ENCODE measurements at regions not wholly inside any gene's neighbourhood (a gene's known extent, or its start where the extent isn't known, plus 50 kb on each side); places are given as distances from the start of the nearest gene placed in this dataset.

DNA sequence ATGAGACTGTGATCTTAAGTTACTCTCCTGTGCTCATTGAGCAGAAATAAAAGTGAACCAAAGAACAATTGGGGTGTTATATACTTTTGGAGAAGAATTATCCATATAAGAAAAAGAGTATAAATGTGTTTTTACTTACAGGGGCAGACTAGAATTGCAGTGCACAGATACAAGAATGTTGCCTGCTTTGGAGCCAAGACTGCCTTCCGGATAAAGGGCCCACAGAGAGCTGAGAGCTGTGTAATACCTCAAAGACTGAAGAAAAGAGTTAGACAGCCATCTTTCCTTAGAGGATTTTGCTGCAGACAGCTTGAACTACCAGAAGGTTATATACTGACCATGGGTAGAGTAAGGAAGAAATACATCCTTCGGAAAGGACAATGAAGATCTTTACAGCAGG lies 1235.5 kb upstream of the CITED2 start:
- no peak for DNase-seq

DNA sequence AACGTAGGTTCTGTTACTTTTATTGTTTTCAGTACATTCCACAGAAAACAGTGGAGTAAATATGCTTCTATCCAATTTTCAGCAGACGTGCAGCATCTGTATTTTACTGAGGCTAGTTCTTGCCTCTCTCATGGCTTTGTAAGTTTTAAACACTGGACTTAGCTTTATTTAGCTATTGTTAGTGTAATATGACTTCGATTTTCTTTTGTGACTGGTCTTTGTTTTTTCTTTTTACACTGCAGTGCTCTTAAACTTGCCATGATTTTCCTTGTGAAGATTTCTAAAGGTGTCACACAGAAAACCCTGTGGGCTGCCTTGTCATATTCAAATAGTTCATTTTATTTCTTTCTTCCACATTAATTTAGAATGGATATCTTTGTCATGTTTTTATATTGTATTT lies 1234.9 kb upstream of the CITED2 start:
- no peak for DNase-seq

DNA sequence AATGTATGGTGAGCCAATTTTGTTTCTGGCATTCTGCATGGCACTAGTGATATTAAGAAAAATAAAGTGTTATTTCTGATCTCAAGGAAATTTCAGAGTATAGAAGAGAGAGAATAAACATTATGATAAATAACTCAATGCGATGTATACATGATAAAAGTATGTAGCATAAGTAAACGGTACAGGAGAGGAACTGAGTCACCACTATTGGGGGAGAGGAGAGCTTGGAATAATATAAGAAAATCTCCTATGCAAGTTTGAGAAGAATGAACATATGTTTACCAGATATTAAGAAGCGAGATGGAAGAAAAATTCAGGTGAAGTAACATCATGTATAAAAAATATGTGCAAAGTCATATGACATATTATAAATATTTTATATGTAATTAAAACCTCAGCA lies 1230.3 kb upstream of the CITED2 start:
- no peak for DNase-seq

DNA sequence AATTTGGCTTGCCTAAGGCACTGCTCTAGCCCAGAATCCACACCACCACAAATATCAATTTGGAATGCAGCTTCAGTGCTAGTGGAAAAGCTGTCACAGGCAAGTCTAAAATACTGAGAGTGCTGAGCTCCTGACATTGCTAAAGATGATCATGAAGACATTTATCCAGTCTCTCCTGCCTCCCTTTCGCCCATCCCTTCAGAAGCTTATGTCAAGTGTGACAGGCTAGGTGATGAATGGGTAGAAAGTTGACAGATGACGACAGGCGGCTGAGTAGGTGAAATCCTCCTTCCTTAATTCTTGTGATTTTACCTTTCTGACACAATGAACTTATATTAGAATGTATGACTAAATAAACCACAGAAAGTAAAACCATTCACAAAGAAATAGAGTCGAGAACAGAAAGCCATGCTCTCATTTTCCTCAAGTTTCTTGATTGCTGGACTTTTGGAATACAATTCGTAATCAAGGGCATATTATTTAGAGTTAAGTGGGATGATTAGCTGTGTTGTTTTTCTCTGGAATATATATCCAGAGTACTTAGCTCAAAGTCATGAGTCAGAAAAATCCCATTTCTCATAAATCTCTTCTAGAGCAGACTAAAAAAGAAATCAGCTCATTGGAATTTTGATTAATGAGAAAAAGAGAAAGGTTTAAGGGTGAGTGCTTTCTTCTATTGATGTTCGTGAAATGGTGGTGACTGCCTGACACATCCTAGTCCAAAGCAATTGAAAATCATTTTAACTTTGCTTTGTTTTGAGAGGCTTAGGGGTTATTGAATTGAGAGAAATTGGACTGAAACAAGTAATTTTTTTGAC lies 1228.2 kb upstream of the CITED2 start:
- no peak for DNase-seq

DNA sequence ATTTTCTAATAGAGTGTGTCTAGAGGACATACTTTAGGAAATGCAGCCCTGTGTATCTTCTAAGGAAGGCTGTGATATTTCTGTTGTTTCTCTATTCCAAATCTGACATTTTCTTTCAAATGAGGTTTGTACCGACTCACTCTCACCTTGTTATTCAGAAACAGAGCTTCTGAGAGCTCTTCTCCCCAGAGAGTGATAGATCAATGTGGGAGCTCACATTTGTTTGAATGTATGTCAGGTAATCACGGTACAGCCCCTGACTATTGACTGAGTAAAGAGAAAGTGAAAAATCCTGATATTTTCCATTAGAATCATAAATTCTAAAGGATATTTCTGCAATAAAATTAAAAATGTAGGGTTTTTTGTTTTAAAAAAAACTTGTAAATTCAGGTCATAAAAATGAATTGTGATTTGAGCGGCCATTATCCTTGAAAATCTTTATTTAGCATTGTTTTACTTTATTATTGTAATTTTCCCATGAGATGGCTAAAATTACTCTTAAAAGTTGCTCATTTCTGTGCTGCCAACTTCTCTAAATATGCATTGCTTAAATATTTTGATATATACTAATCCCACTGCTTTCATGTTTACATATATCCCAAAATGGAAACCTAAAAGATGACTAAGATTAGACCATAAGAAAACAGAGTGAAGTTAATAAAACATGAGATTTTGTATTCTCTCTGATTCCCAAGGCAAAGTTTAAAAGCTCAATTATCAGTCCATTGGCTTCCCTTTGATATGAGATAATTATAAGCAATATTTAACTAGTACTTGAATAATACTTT lies 1226.8 kb upstream of the CITED2 start:
- DNase-seq = no peak

DNA sequence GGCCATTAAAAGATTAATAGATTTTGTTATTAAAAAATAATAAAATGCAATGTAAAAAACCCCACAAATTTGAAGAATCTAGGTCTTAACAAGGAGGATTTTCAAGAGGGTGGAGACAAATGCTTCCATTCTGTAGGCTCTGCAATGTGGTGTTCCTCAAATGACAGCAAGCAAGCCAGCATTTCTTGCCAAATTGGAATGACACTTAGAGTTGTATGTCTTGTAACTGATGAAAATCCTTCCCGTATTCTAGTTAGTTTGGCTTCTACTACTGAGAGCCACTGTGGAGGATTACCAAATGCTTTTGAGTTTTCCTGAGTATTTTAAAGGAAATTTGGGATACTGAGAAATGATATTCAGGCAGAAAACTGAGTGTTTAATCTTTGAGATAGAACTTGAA lies 1225.5 kb upstream of the CITED2 start:
- no peak for DNase-seq

DNA sequence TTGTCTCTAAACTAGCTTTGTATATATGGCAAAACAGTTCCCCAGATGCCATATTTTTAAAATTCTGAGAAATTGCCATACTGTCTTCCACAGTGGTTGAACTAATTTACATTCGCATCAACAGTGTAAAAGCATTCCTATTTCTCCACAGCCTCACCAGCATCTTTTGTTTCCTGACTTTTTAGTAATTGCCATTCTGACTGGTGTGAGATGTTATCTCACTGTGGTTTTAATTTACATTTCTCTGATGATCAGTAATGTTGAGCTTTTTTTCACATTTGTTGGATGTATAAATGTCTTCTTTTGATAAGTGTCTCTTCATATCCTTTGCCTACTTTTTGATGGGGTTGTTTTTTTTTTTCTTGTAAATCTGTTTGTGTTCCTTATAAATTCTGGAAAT lies 1222.7 kb upstream of the CITED2 start:
- no peak for DNase-seq

DNA sequence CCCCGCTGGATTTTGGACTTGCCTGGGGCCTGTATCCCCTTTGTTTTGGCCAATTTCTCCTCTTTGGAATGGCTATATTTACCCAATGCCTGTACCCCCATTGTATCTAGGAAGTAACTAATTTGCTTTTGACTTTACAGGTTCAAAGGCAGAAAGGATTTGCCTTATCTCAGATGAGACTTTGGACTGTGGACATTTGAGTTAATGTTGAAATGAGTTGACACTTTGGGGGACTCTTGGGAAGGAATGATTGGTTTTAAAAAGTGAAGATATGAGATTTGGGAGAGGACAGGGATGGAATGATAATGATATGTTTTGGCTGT lies 1220.3 kb upstream of the CITED2 start:
- no peak for DNase-seq

DNA sequence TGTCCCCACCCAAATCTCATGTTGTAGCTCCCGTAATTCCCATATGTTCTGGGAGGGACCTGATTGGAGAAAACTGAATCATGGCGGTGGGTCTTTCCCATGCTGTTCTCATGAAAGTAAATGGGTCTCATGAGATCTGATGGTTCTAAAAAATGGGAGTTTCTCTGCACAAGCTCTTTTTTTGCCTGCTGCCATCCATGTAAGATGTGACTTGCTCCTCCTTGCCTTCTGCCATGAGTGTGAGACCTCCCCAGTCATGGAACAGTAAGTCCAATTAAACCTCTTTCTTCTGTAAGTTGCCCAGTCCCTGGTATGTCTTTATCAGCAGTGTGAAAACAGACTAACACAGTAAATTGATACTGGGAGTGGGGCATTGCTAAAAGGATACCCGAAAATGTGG lies 1218.4 kb upstream of the CITED2 start:
- DNase-seq = no peak

DNA sequence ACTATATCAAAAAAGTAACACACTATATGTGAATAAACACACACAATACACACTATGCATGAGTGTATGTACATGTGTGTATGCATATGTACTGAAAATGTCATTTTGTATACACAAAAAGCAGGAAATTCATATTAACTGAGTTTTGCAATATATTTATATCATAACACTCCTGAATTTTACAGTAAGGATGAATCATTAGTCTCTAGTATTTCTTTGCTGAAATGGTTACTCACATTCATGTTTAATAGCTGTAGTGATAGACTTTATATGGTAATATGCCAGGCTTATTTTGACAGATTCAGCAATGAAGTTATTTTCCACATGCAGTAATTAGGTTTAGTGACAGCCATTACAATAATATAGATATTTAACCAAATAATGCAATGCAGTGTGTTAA lies 1216.2 kb upstream of the CITED2 start:
- DNase-seq = no peak

DNA sequence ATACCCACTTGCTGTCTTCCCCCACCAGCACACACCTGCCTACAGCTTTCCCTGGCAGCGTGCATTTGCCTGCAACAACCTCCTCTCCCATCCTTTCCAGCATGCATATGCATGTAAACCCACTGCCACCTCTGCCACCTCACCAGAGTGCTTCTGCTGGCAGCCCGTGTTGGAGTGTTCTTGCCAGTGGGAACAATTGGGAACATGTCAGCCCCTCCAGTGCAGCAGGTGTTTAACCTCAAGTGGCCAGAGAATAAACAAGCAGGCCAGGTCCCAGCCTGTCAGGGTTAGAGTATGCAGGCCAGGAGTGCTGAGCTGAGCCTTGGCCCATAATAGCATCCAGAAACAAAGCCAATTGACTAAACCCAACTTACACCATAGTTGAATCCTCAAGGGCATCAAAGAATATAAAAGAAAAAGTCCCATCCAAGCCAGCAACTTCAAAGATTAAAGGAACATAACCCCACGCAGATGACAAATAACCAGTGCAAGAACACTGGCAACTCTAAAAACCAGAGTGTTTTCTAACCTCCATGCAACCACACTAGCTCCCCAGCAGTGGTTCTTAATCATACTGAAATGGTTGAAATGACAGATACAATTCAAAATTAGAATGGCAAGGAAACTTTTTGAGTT lies 1212.1 kb upstream of the CITED2 start:
- no peak for DNase-seq

DNA sequence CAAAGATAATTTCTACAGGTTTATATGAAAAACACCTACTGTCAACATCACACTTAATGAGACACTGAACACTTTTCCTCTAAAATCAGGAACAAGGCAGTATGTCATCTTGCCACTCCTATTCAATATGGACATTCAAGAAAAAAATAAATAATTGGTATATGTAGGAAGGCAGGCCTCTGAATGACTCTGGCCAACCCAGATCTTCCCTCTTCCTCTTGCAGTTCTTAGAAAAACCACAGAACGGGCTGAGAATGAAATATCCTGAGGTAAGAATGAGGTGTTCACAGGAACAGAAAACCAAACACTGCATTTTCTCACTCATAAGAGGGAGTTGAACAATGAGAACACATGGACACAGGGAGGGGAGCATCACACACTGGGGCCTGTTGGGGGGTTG lies 1207.2 kb upstream of the CITED2 start:
- peak; percentile 92 for DNase-seq

DNA sequence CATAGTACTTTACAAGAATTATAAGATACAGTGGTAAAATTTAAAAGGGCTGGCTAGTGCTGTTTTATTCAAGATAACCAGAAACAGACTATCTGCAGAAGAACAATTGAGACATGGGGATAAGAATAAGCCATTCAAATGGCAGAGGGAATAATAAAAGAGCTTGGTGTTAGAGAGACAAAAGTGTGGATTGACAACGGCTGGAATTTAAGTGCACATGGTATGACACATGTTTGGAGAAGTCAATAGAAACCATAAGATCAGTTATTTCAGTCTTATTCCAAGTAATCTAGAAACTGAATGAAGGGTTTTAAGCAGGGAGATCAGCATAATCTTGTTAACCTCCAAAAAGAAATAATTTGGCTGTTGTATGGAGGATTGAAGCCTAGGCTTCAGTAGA lies 1205.5 kb upstream of the CITED2 start:
- DNase-seq = peak; percentile 55

DNA sequence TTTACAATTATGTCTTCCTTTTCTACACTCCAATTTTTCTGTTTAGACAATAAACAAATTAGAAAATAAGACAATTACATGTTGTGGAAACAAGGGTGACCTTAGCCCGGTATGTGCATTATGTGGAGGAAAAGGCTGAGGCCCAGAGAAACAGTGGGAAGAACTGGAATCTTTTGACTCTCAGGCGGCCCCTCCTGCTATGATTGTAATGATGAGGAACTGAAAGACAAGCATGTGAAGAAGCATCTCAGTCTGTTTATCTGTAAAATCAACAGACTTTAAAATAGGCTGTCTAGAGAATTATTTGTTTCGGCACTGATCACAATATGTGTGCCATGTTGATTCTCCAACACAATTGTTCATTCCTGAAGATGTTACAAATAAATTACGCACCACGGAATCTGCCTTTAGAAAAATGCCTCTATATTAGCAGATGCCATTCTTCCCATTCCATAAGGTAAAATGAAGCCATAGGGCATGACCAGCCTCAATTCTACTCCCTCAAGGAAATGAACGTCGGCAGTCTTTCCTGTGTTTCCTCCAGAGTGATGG lies 1201.6 kb upstream of the CITED2 start:
- no peak for DNase-seq

DNA sequence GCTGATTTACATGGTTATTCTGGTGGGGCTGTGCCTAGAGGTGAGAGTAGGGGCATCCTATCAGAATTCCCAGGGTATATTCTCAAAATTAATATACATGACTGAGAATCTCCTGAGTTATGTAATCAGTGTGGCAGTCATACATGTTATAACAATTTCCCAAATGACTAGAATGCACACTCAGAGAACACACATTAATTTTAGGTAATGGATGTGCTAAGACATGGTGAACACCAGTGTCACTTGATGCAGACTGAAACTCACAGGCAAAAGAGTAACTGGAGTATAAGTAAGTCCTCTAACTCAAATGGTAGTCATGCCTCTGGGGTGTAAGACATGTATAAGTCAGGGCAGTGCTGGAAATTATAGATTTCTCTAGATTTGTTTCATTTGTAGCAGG lies 1198.4 kb upstream of the CITED2 start:
- DNase-seq = no peak

DNA sequence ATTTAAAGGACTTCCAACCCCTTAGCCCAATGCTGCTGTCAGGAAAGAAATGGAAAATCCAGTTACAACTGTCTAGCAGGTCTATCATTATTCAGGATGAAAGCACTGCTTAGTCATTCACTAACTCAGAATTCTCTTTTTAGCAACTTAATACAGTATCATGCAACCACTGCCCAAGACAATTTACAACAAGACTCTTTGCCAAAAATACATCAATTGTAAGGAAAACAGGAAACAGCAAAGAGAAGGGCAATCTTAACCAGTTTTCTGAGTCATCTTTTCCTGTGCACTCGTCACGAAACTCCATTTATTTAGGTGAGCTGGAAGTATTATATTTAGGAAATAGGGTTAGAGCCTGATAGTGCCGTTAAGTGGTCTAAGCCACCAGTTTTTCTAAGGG lies 1197.7 kb upstream of the CITED2 start:
- peak; percentile 34 for DNase-seq

DNA sequence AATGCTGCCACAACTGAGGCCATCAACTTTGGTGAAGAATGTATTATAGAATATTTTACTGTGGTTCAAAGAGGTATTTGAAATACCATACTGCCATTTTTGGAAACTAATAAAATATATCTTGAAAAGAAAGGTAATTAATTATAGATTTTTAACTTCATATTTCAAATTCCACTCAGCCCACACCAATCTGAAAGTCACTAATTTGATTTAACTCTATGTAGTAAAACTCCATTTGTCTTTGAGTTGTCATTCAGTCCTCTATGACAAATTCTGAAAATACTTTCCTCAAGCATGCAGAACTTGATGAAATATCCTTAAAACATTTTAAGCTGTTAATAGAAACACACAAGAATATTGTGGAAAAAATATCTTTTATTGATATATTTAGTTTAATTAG lies 1196.7 kb upstream of the CITED2 start:
- no peak for DNase-seq

DNA sequence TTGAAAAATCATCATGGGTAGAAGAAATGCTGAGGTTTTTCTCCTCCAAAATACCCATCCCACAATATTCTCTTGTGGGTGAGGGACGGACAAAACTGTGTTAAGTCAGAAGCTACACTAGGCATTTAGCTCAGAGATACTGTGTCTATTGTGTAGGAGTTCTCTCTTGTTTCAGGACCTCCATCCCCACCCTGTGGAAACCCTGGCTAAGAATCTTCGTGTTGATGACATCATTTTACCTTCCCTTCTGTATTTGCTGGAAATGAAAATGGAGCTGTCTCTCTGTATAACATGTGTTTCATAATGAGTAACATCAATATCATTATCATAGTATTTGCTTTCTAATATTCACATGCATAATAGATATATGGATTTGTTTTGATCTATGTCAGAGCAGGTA lies 1193.0 kb upstream of the CITED2 start:
- DNase-seq = no peak

DNA sequence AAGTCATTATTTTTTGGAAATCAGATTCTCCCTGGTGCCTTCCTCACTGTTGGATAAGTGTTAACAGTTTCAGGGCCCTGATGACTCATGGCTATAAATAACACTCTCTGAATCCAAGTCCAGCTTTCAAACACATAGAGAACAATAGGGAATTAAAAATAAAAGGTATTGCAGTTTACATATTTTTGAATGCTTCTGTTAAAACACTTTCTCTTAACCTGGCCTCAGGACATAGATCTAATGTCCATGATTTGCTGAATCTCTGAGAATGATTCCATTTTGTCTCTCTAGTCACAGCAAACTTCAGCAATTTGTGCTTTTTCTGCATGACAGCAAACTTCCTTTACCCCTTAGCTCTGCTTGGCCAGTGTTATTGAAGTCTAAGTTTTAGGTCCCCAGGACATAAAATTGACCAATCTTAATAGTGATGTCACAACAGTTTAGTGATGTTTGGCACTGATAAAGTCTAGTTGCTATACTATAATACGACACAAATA lies 1192.4 kb upstream of the CITED2 start:
- DNase-seq = peak; percentile 42

DNA sequence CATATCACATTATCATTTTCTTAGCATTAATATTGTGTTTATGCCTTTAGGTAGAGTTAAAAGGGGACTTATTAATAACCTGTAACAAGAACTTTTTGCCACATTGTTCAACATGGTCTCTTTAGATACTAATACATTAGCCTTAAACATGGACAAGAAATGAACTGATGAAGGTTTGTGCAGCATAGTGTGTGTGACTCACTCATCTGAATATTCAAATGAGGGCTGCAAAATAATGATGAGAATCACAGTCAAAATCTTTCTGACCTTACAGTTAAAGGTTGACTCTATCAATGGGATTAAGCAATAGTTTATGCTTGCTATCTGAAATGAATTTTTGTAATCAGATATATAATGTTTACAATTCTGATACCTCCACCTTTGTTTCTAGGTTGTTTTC lies 1189.3 kb upstream of the CITED2 start:
- no peak for DNase-seq

DNA sequence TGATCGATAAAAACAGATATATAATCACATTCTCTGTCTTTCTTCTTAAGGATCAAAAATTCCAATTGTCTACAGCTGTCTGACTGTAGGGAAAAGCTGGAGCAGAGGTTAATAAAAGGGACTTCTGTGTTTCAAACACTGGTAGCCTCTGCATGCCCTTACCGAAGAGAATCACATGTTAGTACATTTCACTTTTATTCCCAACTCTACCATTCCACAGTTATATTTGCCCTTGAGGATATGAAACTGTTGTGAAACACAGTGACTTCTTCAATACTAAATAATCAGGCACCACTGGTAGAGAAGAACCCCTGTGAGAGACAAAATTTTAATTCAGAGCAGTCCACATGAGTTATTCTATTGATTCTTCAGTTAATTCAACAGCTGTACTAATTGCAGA lies 1187.3 kb upstream of the CITED2 start:
- DNase-seq = no peak

DNA sequence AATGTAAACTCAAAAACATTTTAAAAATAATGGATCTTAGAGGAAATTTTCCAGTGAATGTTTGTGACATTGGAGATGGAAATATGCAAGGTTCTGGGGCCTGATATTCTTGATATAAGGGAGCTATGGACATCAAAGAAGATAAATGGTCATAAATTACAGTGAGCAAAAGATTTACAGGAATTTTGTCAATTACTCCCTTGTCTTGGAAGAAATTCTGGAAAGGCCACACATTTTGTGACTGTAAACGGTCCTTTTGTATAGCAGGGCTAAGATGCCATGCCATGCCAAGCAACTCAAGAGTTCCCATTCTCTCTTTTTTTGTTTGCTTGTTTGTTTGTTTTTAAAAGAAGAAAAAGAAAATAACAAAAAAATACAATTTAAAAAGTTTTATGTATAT lies 1186.2 kb upstream of the CITED2 start:
- no peak for DNase-seq

DNA sequence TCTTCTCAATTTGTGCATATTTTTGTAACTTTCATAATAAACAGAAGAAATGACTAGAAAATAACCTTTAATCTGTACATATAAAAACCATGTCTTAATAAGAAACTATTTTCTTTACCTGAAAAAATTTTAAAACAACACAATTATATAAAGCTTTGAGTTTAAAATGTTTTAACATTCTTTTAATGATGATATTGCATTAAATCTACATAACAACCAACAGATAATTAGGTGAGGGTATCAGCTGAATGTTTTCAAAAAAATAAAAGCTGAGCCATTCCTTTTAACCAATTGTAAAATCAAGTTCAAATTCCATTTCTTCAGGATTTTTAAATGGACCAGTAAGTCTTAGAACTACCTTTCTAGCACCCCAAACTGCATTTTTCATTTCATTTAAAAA lies 1185.0 kb upstream of the CITED2 start:
- DNase-seq = no peak

DNA sequence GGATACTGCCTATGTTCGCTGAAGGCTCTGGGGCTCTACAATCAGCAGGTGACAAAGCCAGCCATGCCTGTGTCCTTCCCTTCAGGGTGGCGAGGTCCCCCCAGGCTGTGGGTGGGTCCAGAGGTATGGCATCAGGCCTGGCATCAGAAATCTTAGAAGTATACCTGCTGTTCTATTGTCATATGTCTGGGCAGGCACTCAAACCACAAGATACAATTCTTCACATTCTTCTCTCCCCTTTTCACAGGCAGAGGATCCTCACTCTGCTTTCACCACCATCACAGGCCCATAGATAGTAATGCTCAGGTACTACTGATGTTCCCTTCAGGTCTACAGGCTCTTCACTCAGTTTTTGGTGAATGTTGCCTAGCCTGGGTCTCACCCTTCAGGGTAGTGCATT lies 1180.0 kb upstream of the CITED2 start:
- DNase-seq = no peak

Data from OCI-M1 (cell line).